ENCODE measurements at regions not wholly inside any gene's neighbourhood (a gene's known extent, or its start where the extent isn't known, plus 50 kb on each side); places are given as distances from the start of the nearest gene placed in this dataset.

DNA sequence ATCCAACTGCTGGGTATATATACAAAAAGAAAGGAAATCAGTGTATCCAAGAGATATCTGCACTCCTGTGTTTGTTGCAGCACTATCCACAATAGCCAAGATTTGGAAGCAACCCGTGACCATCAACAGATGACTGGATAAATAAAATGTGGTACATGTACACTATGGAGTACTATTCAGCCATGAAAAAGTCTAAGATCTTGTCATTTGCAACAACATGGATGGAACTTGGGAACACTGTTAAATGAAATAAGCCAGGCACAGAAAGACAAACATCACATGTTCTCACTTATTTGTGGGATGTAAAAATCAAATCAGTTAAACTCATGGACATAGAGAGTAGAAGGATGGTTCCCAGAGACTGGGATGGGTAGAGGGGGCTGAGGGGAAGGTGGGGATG lies 620.7 kb downstream of the RBFOX1 start:
- Histone ChIP-seq H3K36me3 (no peaks in the 10 kb centered on the region), H3K4me1 (no peaks in the 10 kb centered on the region), H3K27ac (no peak overlapping the region), H3K4me3 (no peak overlapping the region), H3K27me3 (no peaks in the 10 kb centered on the region), H3K9me3 (no peaks in the 10 kb centered on the region)
- no peak for DNase-seq (ENCODE audit: extremely low spot score in 2 of 2)
- TF ChIP-seq POLR2A (IDR thresholded peaks at IDR 0.05) (no peak), POLR2AphosphoS5 (IDR thresholded peaks at IDR 0.05; ENCODE audit: insufficient read depth in 1 of 2, low read depth in 1 of 2) (no peak)
- TF ChIP-seq, protein P1, sequence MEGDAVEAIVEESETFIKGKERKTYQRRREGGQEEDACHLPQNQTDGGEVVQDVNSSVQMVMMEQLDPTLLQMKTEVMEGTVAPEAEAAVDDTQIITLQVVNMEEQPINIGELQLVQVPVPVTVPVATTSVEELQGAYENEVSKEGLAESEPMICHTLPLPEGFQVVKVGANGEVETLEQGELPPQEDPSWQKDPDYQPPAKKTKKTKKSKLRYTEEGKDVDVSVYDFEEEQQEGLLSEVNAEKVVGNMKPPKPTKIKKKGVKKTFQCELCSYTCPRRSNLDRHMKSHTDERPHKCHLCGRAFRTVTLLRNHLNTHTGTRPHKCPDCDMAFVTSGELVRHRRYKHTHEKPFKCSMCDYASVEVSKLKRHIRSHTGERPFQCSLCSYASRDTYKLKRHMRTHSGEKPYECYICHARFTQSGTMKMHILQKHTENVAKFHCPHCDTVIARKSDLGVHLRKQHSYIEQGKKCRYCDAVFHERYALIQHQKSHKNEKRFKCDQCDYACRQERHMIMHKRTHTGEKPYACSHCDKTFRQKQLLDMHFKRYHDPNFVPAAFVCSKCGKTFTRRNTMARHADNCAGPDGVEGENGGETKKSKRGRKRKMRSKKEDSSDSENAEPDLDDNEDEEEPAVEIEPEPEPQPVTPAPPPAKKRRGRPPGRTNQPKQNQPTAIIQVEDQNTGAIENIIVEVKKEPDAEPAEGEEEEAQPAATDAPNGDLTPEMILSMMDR (IDR thresholded peaks at IDR 0.05) = no peak
- intact Hi-C loops (cut with DNase I) = no loop called here

DNA sequence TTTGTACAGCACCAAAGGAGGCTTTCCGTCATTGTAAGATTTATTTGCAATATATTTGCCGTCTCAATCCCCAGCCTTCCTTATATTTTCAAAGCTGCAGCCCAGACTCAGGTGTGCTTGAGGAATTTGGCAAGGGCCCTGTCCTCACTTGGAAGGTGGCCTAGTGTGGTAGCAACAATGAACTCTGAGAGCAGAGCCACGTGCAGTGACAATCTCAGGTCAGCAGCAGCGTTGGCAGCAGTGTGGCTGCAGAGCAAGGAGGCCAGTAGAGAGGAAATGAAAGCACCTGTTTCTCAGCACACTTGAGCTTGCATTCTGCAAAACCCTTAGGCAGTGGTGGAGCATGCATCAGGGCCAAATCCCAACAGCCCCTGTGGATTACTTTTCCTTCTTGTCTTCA lies 613.5 kb downstream of the RBFOX1 start:
- DNase-seq (ENCODE audit: extremely low spot score in 2 of 2) = no peak
- intact Hi-C loops (cut with DNase I) = no loop called here
- Histone ChIP-seq H3K27ac (no peak overlapping the region), H3K27me3 (no peaks in the 10 kb centered on the region), H3K9me3 (no peaks in the 10 kb centered on the region), H3K4me3 (no peak overlapping the region), H3K36me3 (no peaks in the 10 kb centered on the region), H3K4me1 (no peaks in the 10 kb centered on the region)
- TF ChIP-seq, protein P1 (IDR thresholded peaks at IDR 0.05) = no peak
- TF ChIP-seq POLR2A (IDR thresholded peaks at IDR 0.05) (no peak), POLR2AphosphoS5 (IDR thresholded peaks at IDR 0.05; ENCODE audit: insufficient read depth in 1 of 2, low read depth in 1 of 2) (no peak)

DNA sequence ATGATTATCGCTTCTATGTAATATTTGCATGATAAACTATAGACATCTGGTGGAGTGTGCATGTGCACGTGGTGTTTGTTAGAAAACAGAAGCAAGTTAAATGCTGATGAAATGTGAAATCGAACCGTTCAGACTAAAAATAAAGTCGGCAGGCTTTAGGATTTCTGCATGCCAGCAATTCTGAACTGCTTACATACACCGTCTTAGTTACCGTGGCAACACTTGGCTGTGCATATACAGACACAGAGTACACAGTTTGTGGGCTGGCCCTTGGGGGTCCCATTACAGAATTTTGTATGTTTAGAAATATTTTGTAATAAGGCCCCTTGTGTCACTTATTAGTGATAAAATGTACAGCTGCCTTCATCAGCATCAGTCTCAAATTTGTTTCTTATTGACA lies 605.5 kb downstream of the RBFOX1 start:
- Histone ChIP-seq H3K9me3 (no peaks in the 10 kb centered on the region), H3K27me3 (no peaks in the 10 kb centered on the region), H3K36me3 (no peaks in the 10 kb centered on the region), H3K4me3 (no peak overlapping the region), H3K4me1 (no peaks in the 10 kb centered on the region), H3K27ac (no peak overlapping the region)
- intact Hi-C loops (cut with DNase I) = no loop called here
- DNase-seq (ENCODE audit: extremely low spot score in 2 of 2) = no peak
- no peak for TF ChIP-seq POLR2AphosphoS5 (IDR thresholded peaks at IDR 0.05; ENCODE audit: insufficient read depth in 1 of 2, low read depth in 1 of 2)
- TF ChIP-seq POLR2A (IDR thresholded peaks at IDR 0.05) = no peak
- TF ChIP-seq, protein P1 (IDR thresholded peaks at IDR 0.05) = no peak

DNA sequence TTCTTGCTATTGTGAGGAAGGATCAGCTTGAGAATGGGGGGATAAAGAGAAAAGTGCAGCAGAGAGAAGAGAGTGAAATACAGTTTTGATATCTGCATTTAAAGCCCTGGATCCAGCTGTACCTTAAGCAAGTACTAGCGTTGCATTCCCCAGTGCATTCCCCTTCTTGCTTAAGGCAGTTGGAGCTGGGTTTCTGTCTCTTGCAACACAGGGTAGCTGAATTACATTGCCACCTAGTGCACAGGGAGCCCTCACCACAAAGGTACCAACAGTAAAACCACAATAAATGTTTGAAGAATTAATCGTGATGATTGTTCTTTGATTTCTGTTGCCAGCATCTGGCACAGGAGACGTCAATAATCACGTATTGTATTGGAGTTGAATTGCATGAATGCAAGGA lies 588.7 kb downstream of the RBFOX1 start:
- intact Hi-C loops (cut with DNase I) = no loop called here
- Histone ChIP-seq H3K9me3 (no peaks in the 10 kb centered on the region), H3K27ac (no peak overlapping the region), H3K27me3 (no peaks in the 10 kb centered on the region), H3K4me1 (no peaks in the 10 kb centered on the region), H3K4me3 (no peak overlapping the region), H3K36me3 (no peaks in the 10 kb centered on the region)
- no peak for TF ChIP-seq POLR2AphosphoS5 (IDR thresholded peaks at IDR 0.05; ENCODE audit: insufficient read depth in 1 of 2, low read depth in 1 of 2)
- TF ChIP-seq POLR2A (IDR thresholded peaks at IDR 0.05) = no peak
- TF ChIP-seq, protein P1 (IDR thresholded peaks at IDR 0.05) = no peak
- no peak for DNase-seq (ENCODE audit: extremely low spot score in 2 of 2)

DNA sequence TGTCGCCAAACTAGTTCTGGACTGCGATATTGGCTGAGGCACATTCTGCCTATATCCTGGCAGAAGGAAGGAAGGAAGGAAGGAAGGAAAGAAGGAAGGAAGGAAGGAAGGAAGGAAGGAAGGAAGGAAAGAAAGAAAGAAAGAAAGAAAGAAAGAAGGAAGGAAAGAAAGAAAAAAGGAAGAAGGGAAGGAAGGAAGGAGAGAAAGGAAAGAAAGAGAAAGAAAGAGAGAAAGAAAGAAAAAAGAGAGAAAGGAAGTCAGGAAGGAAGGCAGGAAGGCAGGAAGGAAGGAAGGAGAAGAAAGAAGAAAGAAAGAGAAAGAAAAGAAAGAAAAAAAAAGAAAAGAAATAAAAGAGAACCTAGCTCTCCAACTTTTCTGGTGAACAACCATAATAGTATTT lies 587.1 kb downstream of the RBFOX1 start:
- Histone ChIP-seq H3K4me3 (no peak overlapping the region), H3K4me1 (no peaks in the 10 kb centered on the region), H3K27me3 (no peaks in the 10 kb centered on the region), H3K9me3 (no peaks in the 10 kb centered on the region), H3K36me3 (no peaks in the 10 kb centered on the region), H3K27ac (no peak overlapping the region)
- intact Hi-C loops (cut with DNase I) = no loop called here
- TF ChIP-seq, protein P1 (IDR thresholded peaks at IDR 0.05) = no peak
- DNase-seq (ENCODE audit: extremely low spot score in 2 of 2) = no peak

All from vagina (tissue), 2 donors.